HFFc6 (cell line): ENCODE measurements at regions not wholly inside any gene's neighbourhood (a gene's known extent, or its start where the extent isn't known, plus 50 kb on each side); places are given as distances from the start of the nearest gene placed in this dataset.
A peak's percentile ranks its signal among the peaks of the same experiment; 100 is the strongest.

Experiments used
- DNase-seq: peaks from one replicate; pipeline ENCODE4 v3.0.0-alpha.2; 2018
- H3K27ac Mint-ChIP-seq: 2 replicates; pipeline ENCODE4 v1.8.0; 2020; ENCODE audit warnings: mild to moderate bottlenecking, mixed read lengths
- H3K27me3 Mint-ChIP-seq: 2 replicates; pipeline ENCODE4 v1.8.0; 2021; ENCODE audit warnings: mild to moderate bottlenecking, moderate library complexity, mixed read lengths; ENCODE audit not compliant: insufficient read depth
- H3K36me3 Mint-ChIP-seq: 2 replicates; pipeline ENCODE4 v1.8.0; 2021; ENCODE audit warnings: low read depth, mixed read lengths
- H3K4me1 Mint-ChIP-seq: 2 replicates; pipeline ENCODE4 v1.8.0; 2020; ENCODE audit warnings: low read depth, mixed read lengths
- H3K4me3 Mint-ChIP-seq: 2 replicates; pipeline ENCODE4 v1.8.0; 2020; ENCODE audit warnings: mild to moderate bottlenecking, moderate library complexity, mixed read lengths
- H3K9me3 Mint-ChIP-seq: 2 replicates; pipeline ENCODE4 v1.8.0; 2020; ENCODE audit warnings: mild to moderate bottlenecking, mixed read lengths
- CTCF ChIP-seq: fragments of 200-600 bp; sonication (generic); IDR thresholded peaks from 2 replicates; pipeline ENCODE4 v1.5.0; 2021; ENCODE audit warnings: antibody characterized with exemption, mild to moderate bottlenecking

DNA sequence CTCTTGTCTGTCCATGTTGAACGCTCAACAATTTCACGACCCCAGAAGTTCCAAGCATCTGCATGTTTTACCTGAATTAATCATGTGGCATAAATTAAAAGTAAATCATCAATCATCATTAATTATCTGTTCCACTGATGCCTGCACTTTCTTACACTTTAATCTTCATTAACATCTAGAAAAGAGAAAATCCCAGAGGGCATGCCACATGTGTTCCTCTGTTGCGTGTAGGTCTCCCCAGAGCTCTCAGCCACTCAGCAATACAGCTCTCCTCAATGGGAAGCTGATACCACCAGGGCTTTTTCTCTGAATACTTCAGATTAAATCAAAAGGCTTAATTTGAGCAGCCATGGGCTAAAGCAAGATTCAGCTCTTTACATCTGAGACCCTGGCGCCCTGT is 722.4 kb upstream of the TENM3 start:
- no peak for DNase-seq
- Mint-ChIP-seq H3K9me3 (no peaks in the 10 kb centered on the region), H3K27ac (no peak overlapping the region)

GRCh38 chr4:181523973-181524372 is 719.2 kb upstream of the TENM3 start:
- Mint-ChIP-seq H3K4me3 (no peak overlapping the region), H3K36me3 (no peaks in the 10 kb centered on the region), H3K9me3 (no peaks in the 10 kb centered on the region), H3K27ac (no peak overlapping the region), H3K27me3 (peaks cover 5% of the 10 kb centered on the region), H3K4me1 (no peaks in the 10 kb centered on the region)
- TF ChIP-seq CTCF: no peak
- DNase-seq: no peak

More for the DNA sequence above, 722.4 kb upstream of the TENM3 start:
- TF ChIP-seq CTCF: no peak
- no peaks in the 10 kb centered on the region for H3K36me3 Mint-ChIP-seq
- no peak overlapping the region for H3K4me3 Mint-ChIP-seq
- H3K4me1 Mint-ChIP-seq: no peaks in the 10 kb centered on the region
- H3K27me3 Mint-ChIP-seq: peaks cover 5% of the 10 kb centered on the region

DNA sequence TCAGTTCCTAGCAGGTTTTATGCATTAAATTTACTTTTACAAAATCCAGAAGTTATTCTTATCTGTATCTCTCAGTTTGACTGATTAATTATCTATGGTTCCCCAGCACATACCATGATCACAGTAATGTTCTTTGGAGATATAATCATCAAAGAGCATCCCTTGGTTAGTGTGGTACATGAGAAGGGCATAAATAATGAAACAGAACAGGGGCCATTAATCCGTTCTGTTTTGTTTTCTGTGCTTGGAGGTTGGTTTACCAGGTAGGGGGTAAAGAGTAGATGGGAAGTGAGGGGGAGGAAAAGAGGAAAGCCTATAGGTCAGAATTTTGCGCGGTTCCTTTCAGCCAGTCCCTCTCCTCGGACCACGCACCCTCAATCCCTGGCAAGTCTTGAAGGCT is 718.7 kb upstream of the TENM3 start:
- no peak for TF ChIP-seq CTCF
- no peaks in the 10 kb centered on the region for H3K36me3 Mint-ChIP-seq
- H3K4me1 Mint-ChIP-seq: no peaks in the 10 kb centered on the region
- H3K27me3 Mint-ChIP-seq: peaks cover 5% of the 10 kb centered on the region
- H3K9me3 Mint-ChIP-seq: no peaks in the 10 kb centered on the region
- no peak overlapping the region for H3K27ac Mint-ChIP-seq
- no peak overlapping the region for H3K4me3 Mint-ChIP-seq
- no peak for DNase-seq

DNA sequence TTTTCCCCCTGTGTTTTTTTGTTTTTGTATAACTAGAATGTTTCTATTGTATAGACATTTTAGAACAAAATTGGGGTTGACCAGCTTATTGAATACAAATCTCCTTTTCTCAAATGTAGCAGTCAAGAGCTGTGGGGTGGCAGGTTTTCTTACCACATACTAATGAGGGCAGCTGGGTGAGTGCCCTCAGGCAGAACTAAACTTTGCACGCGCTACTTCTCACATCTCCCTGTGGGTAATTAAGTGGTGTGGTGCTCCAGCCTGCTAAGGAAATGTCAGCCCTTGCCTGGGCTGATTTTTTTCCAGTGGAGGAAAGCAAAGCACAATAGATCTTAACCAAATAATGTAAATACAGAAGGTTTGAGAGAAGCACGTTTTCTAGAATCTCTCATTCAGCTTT is 717.6 kb upstream of the TENM3 start:
- H3K27me3 Mint-ChIP-seq: peaks cover 5% of the 10 kb centered on the region
- no peaks in the 10 kb centered on the region for H3K36me3 Mint-ChIP-seq
- no peak for DNase-seq
- H3K4me3 Mint-ChIP-seq: no peak overlapping the region
- no peak for TF ChIP-seq CTCF
- H3K4me1 Mint-ChIP-seq: no peaks in the 10 kb centered on the region
- H3K27ac Mint-ChIP-seq: no peak overlapping the region
- no peaks in the 10 kb centered on the region for H3K9me3 Mint-ChIP-seq

DNA sequence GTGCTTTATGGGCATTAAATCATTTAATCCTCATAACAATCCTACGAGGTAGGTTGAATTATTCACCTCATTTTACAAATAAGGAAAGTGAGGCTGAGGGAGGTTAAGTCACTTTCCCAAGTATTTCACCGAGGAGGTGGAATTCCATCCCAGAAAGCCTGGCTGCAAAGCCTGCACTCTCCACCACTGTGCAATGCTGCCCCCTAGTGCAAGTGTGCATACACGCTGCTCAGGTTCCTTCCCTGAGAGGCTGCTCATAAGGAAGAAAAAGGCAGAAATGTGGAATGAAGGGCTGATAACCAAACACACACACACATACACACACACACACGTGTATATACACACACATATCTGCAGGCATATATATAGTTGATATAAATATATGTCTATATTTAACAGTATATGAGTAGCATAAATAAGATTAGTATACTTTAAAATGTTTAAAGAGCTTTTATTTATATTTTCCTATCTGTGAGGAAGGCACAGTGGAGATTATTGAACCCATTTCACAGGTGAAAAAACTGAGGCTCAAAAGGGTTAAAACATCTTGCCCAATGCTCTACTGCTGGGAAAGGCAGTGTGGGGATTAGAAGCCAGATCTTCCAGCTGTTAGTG is 714.5 kb upstream of the TENM3 start:
- peak; percentile 61 for DNase-seq
- Mint-ChIP-seq H3K4me3 (no peak overlapping the region), H3K27me3 (peaks cover 5% of the 10 kb centered on the region), H3K36me3 (no peaks in the 10 kb centered on the region), H3K27ac (no peak overlapping the region), H3K4me1 (no peaks in the 10 kb centered on the region), H3K9me3 (no peaks in the 10 kb centered on the region)
- peak; percentile 92 for TF ChIP-seq CTCF

DNA sequence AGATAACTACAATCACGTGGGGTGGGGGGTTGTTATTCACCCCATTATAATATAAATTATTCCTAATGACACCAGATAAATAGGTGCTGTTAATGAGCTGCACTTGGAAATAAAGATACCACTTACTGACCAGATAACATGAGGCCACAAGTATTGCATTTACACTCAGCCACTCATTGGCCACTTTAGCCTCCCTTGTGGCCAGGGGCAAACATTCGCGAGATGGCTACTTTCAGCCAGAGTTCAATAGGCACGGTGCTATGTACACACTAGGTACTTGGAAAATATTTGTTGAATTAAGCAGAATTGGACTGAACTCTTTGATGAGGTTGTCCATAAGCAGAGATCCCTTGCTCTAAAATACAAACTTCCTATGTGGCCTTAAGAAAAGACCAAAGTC is 713.7 kb upstream of the TENM3 start:
- no peaks in the 10 kb centered on the region for H3K36me3 Mint-ChIP-seq

More for the DNA sequence above, 713.7 kb upstream of the TENM3 start:
- DNase-seq: no peak
- no peak for TF ChIP-seq CTCF
- Mint-ChIP-seq H3K27me3 (peaks cover 4% of the 10 kb centered on the region), H3K27ac (no peak overlapping the region), H3K9me3 (no peaks in the 10 kb centered on the region), H3K4me3 (peak overlapping the region; percentile 29; the same call in 1 of the 2 replicates), H3K4me1 (no peaks in the 10 kb centered on the region)
